ENCODE measurements at regions not wholly inside any gene's neighbourhood (a gene's known extent, or its start where the extent isn't known, plus 50 kb on each side); places are given as distances from the start of the nearest gene placed in this dataset.

- Histone ChIP-seq H3K27me3 (ENCODE audit: insufficient read depth, low read depth, low read length) (no peaks in the 10 kb centered on the region), H3K27ac (ENCODE audit: low read length) (no peak overlapping the region), H3K79me2 (replicated peaks; ENCODE audit: insufficient read depth, low read length) (no peaks in the 10 kb centered on the region), H3K9me3 (ENCODE audit: low read length) (no peaks in the 10 kb centered on the region), H4K20me1 (ENCODE audit: insufficient read depth) (no peaks in the 10 kb centered on the region), H3K4me3 (ENCODE audit: low read length) (no peak overlapping the region), H3K9me2 (ENCODE audit: insufficient read depth, low read length) (no peaks in the 10 kb centered on the region), H3F3A (ENCODE audit: insufficient read depth, low read length, poor library complexity, severe bottlenecking) (no peaks in the 10 kb centered on the region), H3K4me2 (ENCODE audit: low read length) (no peak overlapping the region), H3K36me3 (ENCODE audit: insufficient read depth, low read length) (no peaks in the 10 kb centered on the region), H2AFZ (ENCODE audit: low read depth, low read length) (no peak overlapping the region), H3K9ac (ENCODE audit: low read length) (no peak overlapping the region)
- no peak for TF ChIP-seq TAF1 (IDR thresholded peaks at IDR 0.05; ENCODE audit: low read depth)
- TF ChIP-seq EZH2 (IDR thresholded peaks at IDR 0.05; ENCODE audit: borderline replicate concordance, insufficient read depth, low read length, poor library complexity, severe bottlenecking): no peak
- TF ChIP-seq REST (IDR thresholded peaks at IDR 0.05; ENCODE audit: borderline replicate concordance): no peak
- TF ChIP-seq SMC3 (conservative IDR thresholded peaks at IDR 0.05; ENCODE audit: poor library complexity): no peak
- no peak for TF ChIP-seq CTCF (IDR thresholded peaks at IDR 0.05; ENCODE audit: poor library complexity, severe bottlenecking)
- TF ChIP-seq MXI1 (conservative IDR thresholded peaks at IDR 0.05; ENCODE audit: poor library complexity, severe bottlenecking): no peak
- no peak for TF ChIP-seq EP300 (conservative IDR thresholded peaks at IDR 0.05; ENCODE audit: poor library complexity, severe bottlenecking)
- no peak for TF ChIP-seq POLR2AphosphoS5 (IDR thresholded peaks at IDR 0.05)
- TF ChIP-seq RAD21 (conservative IDR thresholded peaks at IDR 0.05): no peak
Observed at GRCh38 chr11:93253111-93253510, 55.3 kb upstream of the SLC36A4 start.

GRCh38 chr11:93256623-93257022 lies 58.8 kb upstream of the SLC36A4 start:
- H3K9me3 ChIP-seq (ENCODE audit: low read length): no peaks in the 10 kb centered on the region
- H3F3A ChIP-seq (ENCODE audit: insufficient read depth, low read length, poor library complexity, severe bottlenecking): no peaks in the 10 kb centered on the region
- no peaks in the 10 kb centered on the region for H3K9me2 ChIP-seq (ENCODE audit: insufficient read depth, low read length)
- no peaks in the 10 kb centered on the region for H3K79me2 ChIP-seq (replicated peaks; ENCODE audit: insufficient read depth, low read length)
- H3K27ac ChIP-seq (ENCODE audit: low read length): peak overlapping the region; percentile 27
- H3K4me3 ChIP-seq (ENCODE audit: low read length): no peak overlapping the region
- no peak overlapping the region for H2AFZ ChIP-seq (ENCODE audit: low read depth, low read length)
- H3K9ac ChIP-seq (ENCODE audit: low read length): no peak overlapping the region
- H4K20me1 ChIP-seq (ENCODE audit: insufficient read depth): no peaks in the 10 kb centered on the region
- no peak for TF ChIP-seq RAD21 (conservative IDR thresholded peaks at IDR 0.05)
- TF ChIP-seq POLR2AphosphoS5 (IDR thresholded peaks at IDR 0.05): peak; percentile 14
- no peak overlapping the region for H3K4me2 ChIP-seq (ENCODE audit: low read length)
- H3K36me3 ChIP-seq (ENCODE audit: insufficient read depth, low read length): no peaks in the 10 kb centered on the region
- no peaks in the 10 kb centered on the region for H3K27me3 ChIP-seq (ENCODE audit: insufficient read depth, low read depth, low read length)

GRCh38 chr11:93267383-93267782 lies 63.2 kb upstream of the DEUP1 start:
- no peak overlapping the region for H3K4me3 ChIP-seq (ENCODE audit: low read length)
- no peaks in the 10 kb centered on the region for H3F3A ChIP-seq (ENCODE audit: insufficient read depth, low read length, poor library complexity, severe bottlenecking)
- H3K36me3 ChIP-seq (ENCODE audit: insufficient read depth, low read length): no peaks in the 10 kb centered on the region
- no peaks in the 10 kb centered on the region for H3K9me3 ChIP-seq (ENCODE audit: low read length)
- TF ChIP-seq MXI1 (conservative IDR thresholded peaks at IDR 0.05; ENCODE audit: poor library complexity, severe bottlenecking) (no peak), TAF1 (IDR thresholded peaks at IDR 0.05; ENCODE audit: low read depth) (no peak), EP300 (conservative IDR thresholded peaks at IDR 0.05; ENCODE audit: poor library complexity, severe bottlenecking) (no peak), RAD21 (conservative IDR thresholded peaks at IDR 0.05) (no peak), SMC3 (conservative IDR thresholded peaks at IDR 0.05; ENCODE audit: poor library complexity) (no peak), EZH2 (IDR thresholded peaks at IDR 0.05; ENCODE audit: borderline replicate concordance, insufficient read depth, low read length, poor library complexity, severe bottlenecking) (no peak), POLR2AphosphoS5 (IDR thresholded peaks at IDR 0.05) (no peak), REST (IDR thresholded peaks at IDR 0.05; ENCODE audit: borderline replicate concordance) (no peak), CTCF (IDR thresholded peaks at IDR 0.05; ENCODE audit: poor library complexity, severe bottlenecking) (no peak)
- no peak overlapping the region for H2AFZ ChIP-seq (ENCODE audit: low read depth, low read length)
- H3K9me2 ChIP-seq (ENCODE audit: insufficient read depth, low read length): no peaks in the 10 kb centered on the region
- no peak overlapping the region for H3K4me2 ChIP-seq (ENCODE audit: low read length)
- H3K9ac ChIP-seq (ENCODE audit: low read length): no peak overlapping the region
- no peaks in the 10 kb centered on the region for H3K79me2 ChIP-seq (replicated peaks; ENCODE audit: insufficient read depth, low read length)
- H3K27ac ChIP-seq (ENCODE audit: low read length): no peak overlapping the region
- H4K20me1 ChIP-seq (ENCODE audit: insufficient read depth): no peaks in the 10 kb centered on the region
- H3K27me3 ChIP-seq (ENCODE audit: insufficient read depth, low read depth, low read length): no peaks in the 10 kb centered on the region

All from neural cell (in vitro differentiated cells).